ENCODE measurements at regions not wholly inside any gene's neighbourhood (a gene's known extent, or its start where the extent isn't known, plus 50 kb on each side); places are given as distances from the start of the nearest gene placed in this dataset.

DNA sequence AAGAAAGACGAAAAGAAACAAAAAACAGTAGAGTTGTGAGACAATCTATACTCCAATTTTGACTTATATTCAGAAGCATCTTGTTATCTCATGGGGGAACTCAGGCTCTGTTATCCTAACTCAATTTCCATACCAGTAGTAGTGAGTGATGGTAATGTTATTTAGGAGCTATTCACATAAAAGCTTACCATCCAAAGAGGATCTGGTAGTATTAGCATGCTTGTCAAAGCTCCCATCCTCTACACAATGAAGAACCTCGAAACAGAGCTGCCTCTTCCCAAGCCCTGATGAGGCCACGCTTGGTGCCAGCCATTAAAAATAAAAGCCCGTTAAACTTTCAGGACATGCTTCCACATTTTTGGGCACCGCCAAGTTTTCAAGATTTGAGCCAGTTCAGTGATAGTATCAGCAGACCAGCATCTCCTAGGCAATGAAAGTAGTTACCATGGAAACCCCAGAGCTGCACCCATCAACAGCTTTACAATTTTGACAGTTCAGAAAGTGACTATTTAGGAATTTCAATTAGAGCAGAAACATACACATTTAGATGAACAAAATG, 173.3 kb downstream of the CD83 start:
- TF ChIP-seq EZH2phosphoT487 (conservative IDR thresholded peaks at IDR 0.05; ENCODE audit: low read length) = no peak
- TF ChIP-seq, protein P1, sequence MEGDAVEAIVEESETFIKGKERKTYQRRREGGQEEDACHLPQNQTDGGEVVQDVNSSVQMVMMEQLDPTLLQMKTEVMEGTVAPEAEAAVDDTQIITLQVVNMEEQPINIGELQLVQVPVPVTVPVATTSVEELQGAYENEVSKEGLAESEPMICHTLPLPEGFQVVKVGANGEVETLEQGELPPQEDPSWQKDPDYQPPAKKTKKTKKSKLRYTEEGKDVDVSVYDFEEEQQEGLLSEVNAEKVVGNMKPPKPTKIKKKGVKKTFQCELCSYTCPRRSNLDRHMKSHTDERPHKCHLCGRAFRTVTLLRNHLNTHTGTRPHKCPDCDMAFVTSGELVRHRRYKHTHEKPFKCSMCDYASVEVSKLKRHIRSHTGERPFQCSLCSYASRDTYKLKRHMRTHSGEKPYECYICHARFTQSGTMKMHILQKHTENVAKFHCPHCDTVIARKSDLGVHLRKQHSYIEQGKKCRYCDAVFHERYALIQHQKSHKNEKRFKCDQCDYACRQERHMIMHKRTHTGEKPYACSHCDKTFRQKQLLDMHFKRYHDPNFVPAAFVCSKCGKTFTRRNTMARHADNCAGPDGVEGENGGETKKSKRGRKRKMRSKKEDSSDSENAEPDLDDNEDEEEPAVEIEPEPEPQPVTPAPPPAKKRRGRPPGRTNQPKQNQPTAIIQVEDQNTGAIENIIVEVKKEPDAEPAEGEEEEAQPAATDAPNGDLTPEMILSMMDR (IDR thresholded peaks at IDR 0.05; ENCODE audit: insufficient read depth, low read length, poor library complexity, severe bottlenecking) = no peak
